ENCODE measurements at regions not wholly inside any gene's neighbourhood (a gene's known extent, or its start where the extent isn't known, plus 50 kb on each side); places are given as distances from the start of the nearest gene placed in this dataset.

DNA sequence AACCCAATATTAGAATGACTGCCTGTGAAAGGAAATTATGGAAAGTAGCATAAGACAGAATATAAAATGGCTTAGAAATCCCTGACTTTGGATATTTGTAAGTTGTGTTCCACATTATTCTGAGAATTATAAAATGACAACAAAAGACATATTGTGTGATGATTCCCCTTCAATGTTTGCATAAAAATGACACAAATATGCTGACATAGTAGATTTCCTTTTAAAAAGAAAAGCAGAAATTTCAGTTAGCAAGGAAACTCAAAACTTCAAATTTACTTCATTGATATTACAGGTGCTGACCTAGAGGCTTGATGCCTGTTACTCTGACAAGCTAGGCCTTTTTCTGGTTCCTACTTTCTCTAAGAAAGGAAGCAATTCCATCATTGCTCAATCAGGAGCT is 816.9 kb upstream of the HS3ST5 start:
- H3K4me3 ChIP-seq (ENCODE audit: low read length): no peak overlapping the region
- H3K27me3 ChIP-seq (ENCODE audit: control insufficient read depth, low read length): no peaks in the 10 kb centered on the region
- H3K9me3 ChIP-seq (ENCODE audit: control insufficient read depth, insufficient read depth, low read length): no peaks in the 10 kb centered on the region
- TF ChIP-seq, protein P1, sequence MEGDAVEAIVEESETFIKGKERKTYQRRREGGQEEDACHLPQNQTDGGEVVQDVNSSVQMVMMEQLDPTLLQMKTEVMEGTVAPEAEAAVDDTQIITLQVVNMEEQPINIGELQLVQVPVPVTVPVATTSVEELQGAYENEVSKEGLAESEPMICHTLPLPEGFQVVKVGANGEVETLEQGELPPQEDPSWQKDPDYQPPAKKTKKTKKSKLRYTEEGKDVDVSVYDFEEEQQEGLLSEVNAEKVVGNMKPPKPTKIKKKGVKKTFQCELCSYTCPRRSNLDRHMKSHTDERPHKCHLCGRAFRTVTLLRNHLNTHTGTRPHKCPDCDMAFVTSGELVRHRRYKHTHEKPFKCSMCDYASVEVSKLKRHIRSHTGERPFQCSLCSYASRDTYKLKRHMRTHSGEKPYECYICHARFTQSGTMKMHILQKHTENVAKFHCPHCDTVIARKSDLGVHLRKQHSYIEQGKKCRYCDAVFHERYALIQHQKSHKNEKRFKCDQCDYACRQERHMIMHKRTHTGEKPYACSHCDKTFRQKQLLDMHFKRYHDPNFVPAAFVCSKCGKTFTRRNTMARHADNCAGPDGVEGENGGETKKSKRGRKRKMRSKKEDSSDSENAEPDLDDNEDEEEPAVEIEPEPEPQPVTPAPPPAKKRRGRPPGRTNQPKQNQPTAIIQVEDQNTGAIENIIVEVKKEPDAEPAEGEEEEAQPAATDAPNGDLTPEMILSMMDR (IDR thresholded peaks at IDR 0.05; ENCODE audit: low read depth, low read length, poor library complexity, severe bottlenecking): no peak
- TF ChIP-seq EZH2phosphoT487 (IDR thresholded peaks at IDR 0.05; ENCODE audit: borderline replicate concordance, low read length): no peak
- no peaks in the 10 kb centered on the region for H3K36me3 ChIP-seq (ENCODE audit: control insufficient read depth, low read length)
- H3K79me2 ChIP-seq (ENCODE audit: control insufficient read depth, low read length): no peaks in the 10 kb centered on the region
- no peaks in the 10 kb centered on the region for H4K20me1 ChIP-seq (ENCODE audit: control insufficient read depth, insufficient read depth, low read depth, low read length)
- no peaks in the 10 kb centered on the region for H3F3A ChIP-seq (ENCODE audit: control insufficient read depth, insufficient read depth)
- H3K27ac ChIP-seq (ENCODE audit: low read depth, low read length): no peak overlapping the region
- no peak overlapping the region for H3K4me2 ChIP-seq (ENCODE audit: low read length)
- H3K9me2 ChIP-seq (replicated peaks; ENCODE audit: control insufficient read depth, low read length): no peaks in the 10 kb centered on the region
- H3K4me1 ChIP-seq (ENCODE audit: control insufficient read depth, low read length): no peaks in the 10 kb centered on the region

DNA sequence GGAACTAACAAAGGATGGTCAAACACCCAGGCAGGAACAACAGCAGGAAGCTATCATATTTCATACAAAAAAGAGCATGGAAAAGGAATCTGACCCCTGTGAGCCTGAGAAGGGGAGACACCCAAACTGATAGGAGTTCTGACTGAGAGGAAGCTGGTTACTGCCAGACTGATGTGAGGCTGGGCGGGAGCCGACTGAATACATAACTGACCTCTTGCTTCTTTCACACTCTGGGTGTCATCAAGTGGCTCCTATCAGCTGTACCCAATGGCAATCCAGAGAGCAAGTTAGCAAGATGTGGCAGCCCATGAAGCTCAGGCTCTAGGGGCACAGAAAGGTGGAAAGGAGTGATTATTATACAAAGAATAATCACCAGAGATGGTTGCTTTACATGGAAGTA is 795.1 kb upstream of the HS3ST5 start:
- no peaks in the 10 kb centered on the region for H3K9me3 ChIP-seq (ENCODE audit: control insufficient read depth, insufficient read depth, low read length)
- H3K27ac ChIP-seq (ENCODE audit: low read depth, low read length): no peak overlapping the region
- H3K4me3 ChIP-seq (ENCODE audit: low read length): no peak overlapping the region
- no peaks in the 10 kb centered on the region for H4K20me1 ChIP-seq (ENCODE audit: control insufficient read depth, insufficient read depth, low read depth, low read length)
- no peaks in the 10 kb centered on the region for H3K9me2 ChIP-seq (replicated peaks; ENCODE audit: control insufficient read depth, low read length)
- TF ChIP-seq EZH2phosphoT487 (IDR thresholded peaks at IDR 0.05; ENCODE audit: borderline replicate concordance, low read length): no peak
- TF ChIP-seq, protein P1 (IDR thresholded peaks at IDR 0.05; ENCODE audit: low read depth, low read length, poor library complexity, severe bottlenecking): no peak
- no peaks in the 10 kb centered on the region for H3K36me3 ChIP-seq (ENCODE audit: control insufficient read depth, low read length)
- H3K27me3 ChIP-seq (ENCODE audit: control insufficient read depth, low read length): no peaks in the 10 kb centered on the region
- H3K79me2 ChIP-seq (ENCODE audit: control insufficient read depth, low read length): no peaks in the 10 kb centered on the region
- H3K4me1 ChIP-seq (ENCODE audit: control insufficient read depth, low read length): no peaks in the 10 kb centered on the region
- no peak overlapping the region for H3K4me2 ChIP-seq (ENCODE audit: low read length)
- H3F3A ChIP-seq (ENCODE audit: control insufficient read depth, insufficient read depth): no peaks in the 10 kb centered on the region

DNA sequence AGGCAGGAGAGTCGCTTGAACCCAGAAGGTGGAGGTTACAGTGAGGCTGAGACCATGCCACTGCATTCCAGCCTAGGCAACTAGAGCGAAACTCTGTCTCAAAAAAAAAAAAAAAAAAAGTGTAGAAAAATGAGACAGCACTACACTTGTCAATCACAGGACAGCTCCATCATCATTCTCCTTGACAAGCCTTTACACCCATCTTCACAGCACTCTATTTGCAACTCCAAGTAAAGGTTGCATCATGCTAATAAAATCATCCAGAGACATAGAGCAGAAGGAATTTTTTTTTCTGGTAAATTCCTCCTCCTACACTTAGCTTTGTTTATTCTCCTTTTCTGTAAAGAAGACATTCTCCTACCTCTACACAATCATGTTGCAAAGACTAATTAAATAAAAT is 791.0 kb upstream of the HS3ST5 start:
- H3K9me3 ChIP-seq (ENCODE audit: control insufficient read depth, insufficient read depth, low read length): peaks cover 8% of the 10 kb centered on the region; the same call in 1 of the 2 replicates
- H3K4me2 ChIP-seq (ENCODE audit: low read length): no peak overlapping the region
- H3K4me1 ChIP-seq (ENCODE audit: control insufficient read depth, low read length): no peaks in the 10 kb centered on the region
- H3K9me2 ChIP-seq (replicated peaks; ENCODE audit: control insufficient read depth, low read length): no peaks in the 10 kb centered on the region
- no peaks in the 10 kb centered on the region for H3F3A ChIP-seq (ENCODE audit: control insufficient read depth, insufficient read depth)
- no peaks in the 10 kb centered on the region for H4K20me1 ChIP-seq (ENCODE audit: control insufficient read depth, insufficient read depth, low read depth, low read length)
- H3K27me3 ChIP-seq (ENCODE audit: control insufficient read depth, low read length): no peaks in the 10 kb centered on the region
- TF ChIP-seq, protein P1 (IDR thresholded peaks at IDR 0.05; ENCODE audit: low read depth, low read length, poor library complexity, severe bottlenecking): no peak
- no peak for TF ChIP-seq EZH2phosphoT487 (IDR thresholded peaks at IDR 0.05; ENCODE audit: borderline replicate concordance, low read length)
- no peaks in the 10 kb centered on the region for H3K79me2 ChIP-seq (ENCODE audit: control insufficient read depth, low read length)
- no peaks in the 10 kb centered on the region for H3K36me3 ChIP-seq (ENCODE audit: control insufficient read depth, low read length)
- no peak overlapping the region for H3K27ac ChIP-seq (ENCODE audit: low read depth, low read length)
- no peak overlapping the region for H3K4me3 ChIP-seq (ENCODE audit: low read length)
